ENCODE measurements at regions not wholly inside any gene's neighbourhood (a gene's known extent, or its start where the extent isn't known, plus 50 kb on each side); places are given as distances from the start of the nearest gene placed in this dataset.

- no peak for DNase-seq
Measured at GRCh38 chr22:49449811-49450446, 377.7 kb downstream of the BRD1 start.

DNA sequence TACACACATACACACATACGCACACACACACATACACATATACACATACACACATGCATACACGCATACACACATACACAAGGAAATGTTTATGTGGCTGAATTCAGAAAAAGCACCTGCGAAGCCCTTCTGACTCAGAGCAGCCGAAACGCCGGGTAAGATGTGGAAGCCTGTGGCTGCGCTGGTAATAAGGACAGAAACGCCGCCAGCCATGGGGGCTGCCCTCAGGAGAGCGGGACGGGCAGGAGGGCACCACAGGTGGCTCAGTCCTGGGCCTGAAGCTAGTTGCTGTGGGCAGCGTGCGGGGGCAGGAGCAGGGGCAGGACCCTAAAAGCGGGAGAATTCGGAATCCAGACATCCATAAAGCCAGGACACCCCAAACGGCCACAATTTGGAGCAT lies 378.3 kb downstream of the BRD1 start:
- DNase-seq = no peak

- no peak for DNase-seq
Measured at GRCh38 chr22:49448526-49448925, 379.1 kb downstream of the BRD1 start.

DNA sequence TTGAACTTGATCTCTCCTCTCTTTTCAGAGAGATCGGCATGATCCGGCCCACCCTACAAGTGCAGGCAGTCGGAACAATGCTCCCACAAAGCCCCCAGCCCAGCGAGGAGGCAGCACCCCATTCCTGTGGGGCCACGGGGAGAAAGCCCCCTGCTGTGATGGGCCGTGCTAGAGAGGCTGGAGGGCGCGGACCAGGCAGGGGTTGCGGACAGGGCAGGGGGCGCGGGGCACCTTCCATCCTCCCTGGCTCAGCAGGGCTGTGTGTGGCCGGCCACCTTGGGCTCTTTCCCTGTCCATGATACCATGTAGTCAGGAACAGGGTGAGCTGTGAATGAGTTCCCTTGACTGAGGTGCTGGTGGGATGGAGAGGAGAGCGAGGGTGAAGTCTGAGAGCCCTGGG lies 379.8 kb downstream of the BRD1 start:
- no peak for DNase-seq

- DNase-seq = no peak
Measured at GRCh38 chr22:49446759-49447710, 380.6 kb downstream of the BRD1 start.

GRCh38 chr22:49446145-49446758 lies 381.4 kb downstream of the BRD1 start:
- DNase-seq = no peak

GRCh38 chr22:49444781-49445180 lies 382.9 kb downstream of the BRD1 start:
- no peak for DNase-seq

- DNase-seq = no peak
Measured at GRCh38 chr22:49440931-49441330, 386.7 kb downstream of the BRD1 start.

GRCh38 chr22:49439373-49439772 lies 388.3 kb downstream of the BRD1 start:
- no peak for DNase-seq

GRCh38 chr22:49437956-49438355 lies 389.7 kb downstream of the BRD1 start:
- no peak for DNase-seq

DNA sequence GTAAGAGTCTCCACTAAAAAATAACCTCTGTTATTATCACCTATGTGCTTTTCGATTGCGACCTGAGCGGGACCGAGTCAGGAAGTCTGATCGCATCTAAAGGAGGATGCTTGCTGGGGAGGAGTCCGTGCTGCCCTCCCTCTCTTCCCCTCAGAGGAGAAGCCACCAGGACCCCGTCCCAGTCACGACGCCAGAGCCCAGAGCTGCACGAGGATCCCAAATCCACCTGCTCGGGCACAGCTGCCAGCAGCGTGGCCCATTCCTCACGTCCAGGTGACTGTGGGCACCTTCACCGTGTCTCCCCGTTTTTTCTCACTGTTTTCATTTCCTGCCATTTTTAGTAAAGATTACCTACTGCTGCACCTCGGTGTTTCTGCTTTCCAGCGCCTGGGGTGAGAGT lies 390.3 kb downstream of the BRD1 start:
- DNase-seq = no peak

- no peak for DNase-seq
Measured at GRCh38 chr22:49436056-49436455, 391.6 kb downstream of the BRD1 start.

GRCh38 chr22:49435596-49435995 lies 392.1 kb downstream of the BRD1 start:
- no peak for DNase-seq

GRCh38 chr22:49433717-49434611 lies 393.7 kb downstream of the BRD1 start:
- DNase-seq = peak; percentile 4

DNA sequence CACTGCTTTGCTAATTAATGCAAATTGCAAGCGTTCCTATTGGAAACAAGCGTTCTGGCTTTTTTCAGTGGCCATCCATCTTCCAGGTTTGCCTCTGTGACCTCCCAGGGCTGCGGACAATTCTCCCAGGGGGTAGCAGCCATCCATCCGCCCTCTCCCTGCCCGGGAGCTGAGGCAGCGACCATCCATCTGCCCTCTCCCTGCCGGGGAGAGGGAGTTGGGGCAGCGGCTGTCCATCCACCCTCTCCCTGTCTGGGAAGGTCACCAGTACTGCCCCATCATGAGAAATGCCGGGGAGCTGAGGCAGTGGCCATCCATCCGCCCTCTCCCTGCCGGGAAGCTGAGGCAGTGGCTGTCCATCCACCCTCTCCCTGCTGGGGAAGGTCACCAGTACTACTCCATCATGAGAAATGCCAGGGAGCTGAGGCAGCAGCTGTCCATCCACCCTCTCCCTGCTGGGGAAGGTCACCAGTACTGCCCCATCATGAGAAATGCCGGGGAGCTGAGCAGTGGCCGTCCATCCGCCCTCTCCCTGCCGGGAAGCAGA lies 394.7 kb downstream of the BRD1 start:
- DNase-seq = no peak

- DNase-seq = no peak
Measured at GRCh38 chr22:49432211-49432896, 395.3 kb downstream of the BRD1 start.

- DNase-seq = no peak
Measured at GRCh38 chr22:49431551-49431950, 396.1 kb downstream of the BRD1 start.

DNA sequence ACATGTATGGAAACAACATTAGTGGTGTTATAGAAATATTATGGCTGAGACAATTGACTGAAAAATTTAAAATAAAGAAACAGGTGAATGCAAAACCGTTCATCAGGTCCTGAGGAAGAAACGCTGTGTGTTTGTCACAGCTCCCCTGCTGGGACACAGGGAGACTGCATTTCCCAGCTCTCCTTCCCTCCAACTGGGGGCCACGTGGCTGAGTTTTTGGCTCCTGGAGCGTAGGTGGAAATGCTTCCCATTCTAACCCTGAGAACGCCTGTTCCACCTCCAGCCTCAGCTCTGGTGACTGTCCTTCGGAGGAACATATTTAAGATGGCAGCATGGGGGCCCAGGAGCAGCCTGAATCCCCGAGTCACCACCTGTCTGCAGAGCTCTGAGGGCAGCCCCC lies 398.6 kb downstream of the BRD1 start:
- DNase-seq = no peak

GRCh38 chr22:49427941-49428340 lies 399.7 kb downstream of the BRD1 start:
- no peak for DNase-seq

DNA sequence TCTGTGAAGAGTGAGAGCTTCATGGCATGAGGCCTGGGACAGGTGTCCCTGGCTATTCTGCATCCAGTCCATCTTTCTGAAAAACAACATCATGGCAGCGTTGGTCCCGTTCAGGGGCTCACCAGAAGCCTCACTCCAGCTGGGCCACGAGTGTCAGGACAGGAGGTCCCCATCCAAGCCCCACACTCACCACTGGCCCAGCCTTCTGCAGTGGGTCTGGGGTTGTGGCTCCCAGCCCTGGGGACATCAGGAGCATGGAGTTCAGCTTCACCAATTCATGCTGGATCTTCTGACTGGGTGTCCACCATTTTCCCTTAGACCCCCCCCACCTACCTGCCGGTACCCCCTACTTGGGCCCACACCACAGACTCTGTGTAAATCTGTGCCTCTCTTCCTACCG lies 400.3 kb downstream of the BRD1 start:
- no peak for DNase-seq

DNA sequence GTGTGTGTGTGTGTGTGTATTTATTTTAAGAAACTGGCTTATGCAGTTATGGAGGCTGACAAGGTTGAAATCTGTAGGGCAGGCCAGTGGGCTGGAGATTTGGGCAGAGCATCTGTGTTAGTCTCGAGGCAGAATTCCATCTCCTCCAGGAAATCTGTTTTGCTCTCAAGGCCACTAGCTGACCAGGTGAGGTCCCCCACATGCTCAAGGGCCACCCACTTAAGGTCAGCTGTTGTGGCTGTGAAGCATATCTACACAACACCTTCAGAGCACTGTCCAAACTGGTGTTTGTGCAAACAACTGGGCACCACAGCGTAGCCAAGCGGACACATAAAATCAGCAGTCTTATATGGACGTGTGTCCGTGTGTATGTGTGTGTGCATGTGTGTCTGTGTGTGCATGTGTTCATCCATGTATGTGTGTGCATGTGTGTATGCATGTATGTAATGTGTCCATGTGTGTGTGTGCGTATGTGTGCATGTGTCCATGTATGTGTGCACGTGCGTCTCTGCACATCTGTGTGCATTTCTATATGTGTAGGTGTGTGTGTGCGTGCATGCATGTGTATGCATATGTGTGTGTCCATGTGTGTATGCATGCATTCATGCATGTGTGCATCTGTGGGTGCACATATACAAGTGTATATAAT lies 400.9 kb downstream of the BRD1 start:
- DNase-seq = no peak
